ENCODE measurements at regions not wholly inside any gene's neighbourhood (a gene's known extent, or its start where the extent isn't known, plus 50 kb on each side); places are given as distances from the start of the nearest gene placed in this dataset.

GRCh38 chr7:42348071-42348470 lies 111.1 kb upstream of the GLI3 start:
- TF ChIP-seq CTCF (IDR thresholded peaks at IDR 0.05) (no peak), POLR2A (IDR thresholded peaks at IDR 0.05) (no peak)
